IPS-20b (cell line): ENCODE measurements at regions not wholly inside any gene's neighbourhood (a gene's known extent, or its start where the extent isn't known, plus 50 kb on each side); places are given as distances from the start of the nearest gene placed in this dataset.

ENCODE experiments used
- H3K27ac ChIP-seq: one replicate; pipeline ENCODE4 v1.5.1; 2013; ENCODE audit warnings: low read length
- H3K27me3 ChIP-seq: 2 replicates; pipeline ENCODE4 v1.6.1; 2013; ENCODE audit warnings: mild to moderate bottlenecking, low read length, inconsistent platforms; ENCODE audit not compliant: insufficient read depth
- H3K36me3 ChIP-seq: 2 replicates; pipeline ENCODE4 v1.6.1; 2013; ENCODE audit warnings: low read depth, mild to moderate bottlenecking, inconsistent platforms, low read length, moderate library complexity; ENCODE audit not compliant: insufficient read depth
- H3K4me1 ChIP-seq: 2 replicates; pipeline ENCODE4 v1.6.1; 2013; ENCODE audit warnings: mild to moderate bottlenecking, control low read depth, inconsistent platforms, low read length, moderate library complexity; ENCODE audit not compliant: insufficient read depth
- H3K4me3 ChIP-seq: 2 replicates; pipeline ENCODE4 v1.5.1; 2013; ENCODE audit warnings: mild to moderate bottlenecking, low read length, inconsistent platforms
- H3K9ac ChIP-seq: 2 replicates; pipeline ENCODE4 v1.6.1; 2013; ENCODE audit warnings: low read depth, mild to moderate bottlenecking, inconsistent platforms, low read length, moderate library complexity
- H3K9me3 ChIP-seq: 2 replicates; pipeline ENCODE4 v1.6.1; 2013; ENCODE audit warnings: mild to moderate bottlenecking, low read depth, low read length, inconsistent platforms; ENCODE audit not compliant: insufficient read depth

DNA sequence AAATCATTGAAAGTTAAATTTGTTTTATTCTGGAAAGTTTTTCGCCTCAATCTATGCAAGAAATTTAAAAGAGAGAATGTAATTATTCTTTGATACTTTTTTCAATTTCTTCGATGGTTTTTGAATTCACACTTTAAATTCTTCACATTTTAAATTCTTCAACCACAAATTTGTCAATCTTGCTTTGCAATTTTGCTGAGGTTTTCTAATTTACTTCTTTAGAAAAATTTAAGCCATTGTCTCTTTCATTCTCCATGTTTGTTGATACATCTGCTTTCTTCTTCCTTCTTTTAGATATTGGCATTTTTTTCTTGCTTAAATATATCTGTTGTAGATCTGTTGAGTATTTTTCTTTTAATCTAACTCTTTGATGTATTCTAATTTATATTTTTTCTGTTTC, 301.9 kb upstream of the DSEL start:
- Histone ChIP-seq H3K9ac (no peak overlapping the region), H3K36me3 (no peaks in the 10 kb centered on the region), H3K27ac (no peak overlapping the region), H3K9me3 (no peaks in the 10 kb centered on the region), H3K27me3 (no peaks in the 10 kb centered on the region), H3K4me3 (no peak overlapping the region), H3K4me1 (no peaks in the 10 kb centered on the region)

DNA sequence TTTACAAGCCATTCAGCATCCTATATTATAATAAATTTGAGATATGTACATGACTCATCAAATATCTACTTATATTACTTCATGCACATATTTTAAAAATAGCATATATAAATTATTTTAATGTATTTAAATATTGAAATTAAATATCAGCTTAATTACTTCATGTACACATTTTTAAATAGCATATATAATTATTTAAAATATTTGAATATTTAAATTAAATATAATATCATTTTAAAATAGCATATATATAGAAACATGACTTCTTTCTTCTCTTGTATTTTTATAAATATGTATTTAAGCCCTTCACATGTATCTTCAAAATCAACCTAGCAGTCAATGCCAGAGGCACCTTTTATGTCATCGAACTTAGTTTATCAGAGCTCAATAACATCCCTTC, 298.8 kb upstream of the DSEL start:
- H3K36me3 ChIP-seq = no peaks in the 10 kb centered on the region
- no peaks in the 10 kb centered on the region for H3K9me3 ChIP-seq
- no peaks in the 10 kb centered on the region for H3K4me1 ChIP-seq
- H3K9ac ChIP-seq = no peak overlapping the region
- no peak overlapping the region for H3K27ac ChIP-seq
- H3K27me3 ChIP-seq = no peaks in the 10 kb centered on the region
- no peak overlapping the region for H3K4me3 ChIP-seq

DNA sequence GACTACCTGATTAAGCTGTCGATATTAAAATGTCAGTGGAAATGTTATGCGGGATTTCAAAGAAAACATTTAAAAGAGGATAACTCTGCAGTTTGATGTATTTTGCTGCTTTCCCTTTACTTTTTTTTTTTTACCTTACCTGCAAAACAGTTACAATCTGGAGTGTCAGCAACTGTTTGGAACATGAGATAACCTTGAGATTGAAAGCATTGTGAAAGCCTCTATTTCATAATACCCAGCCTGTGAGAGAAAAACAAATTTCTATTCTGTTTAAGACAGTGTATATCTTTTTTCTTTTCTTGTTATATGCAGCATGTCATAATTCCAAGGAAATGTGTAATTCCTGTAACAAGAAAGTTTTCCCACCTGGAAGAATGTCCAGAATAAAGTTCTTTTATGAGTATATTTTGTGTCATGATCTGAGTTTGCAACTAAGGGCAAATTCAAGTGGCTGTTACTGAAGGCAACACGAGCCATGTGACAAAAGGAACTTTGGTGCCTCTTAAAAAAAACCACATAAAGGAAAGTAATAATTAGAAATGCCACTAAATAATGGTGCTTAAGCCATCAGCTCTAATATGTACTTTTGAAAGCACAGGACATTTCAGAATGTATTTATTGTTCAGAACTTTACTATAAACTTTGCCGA, 297.0 kb upstream of the DSEL start:
- Histone ChIP-seq H3K27me3 (no peaks in the 10 kb centered on the region), H3K27ac (no peak overlapping the region), H3K36me3 (no peaks in the 10 kb centered on the region), H3K4me3 (no peak overlapping the region), H3K4me1 (no peaks in the 10 kb centered on the region), H3K9ac (no peak overlapping the region), H3K9me3 (no peaks in the 10 kb centered on the region)

DNA sequence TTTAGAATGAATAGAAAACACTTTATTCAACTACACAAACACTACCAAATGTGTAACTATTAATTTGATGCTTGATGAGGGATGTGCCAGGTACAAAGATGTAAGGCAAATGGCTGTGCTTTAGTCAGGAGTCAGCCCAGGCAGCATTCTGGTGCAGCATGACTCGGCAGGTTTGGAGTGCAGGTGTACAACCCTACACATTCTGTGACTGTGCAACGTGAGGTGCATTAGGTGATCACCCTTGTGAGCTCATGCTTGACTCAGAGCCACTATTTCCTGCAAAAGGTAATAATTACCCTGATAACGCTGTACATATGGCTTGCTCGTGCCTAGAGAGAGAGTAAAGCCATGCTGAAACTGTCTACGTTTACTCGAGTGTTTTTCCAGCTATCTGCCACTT, 288.7 kb upstream of the DSEL start:
- Histone ChIP-seq H3K36me3 (no peaks in the 10 kb centered on the region), H3K4me1 (no peaks in the 10 kb centered on the region), H3K9ac (no peak overlapping the region), H3K27me3 (no peaks in the 10 kb centered on the region), H3K9me3 (peaks cover 16% of the 10 kb centered on the region; the same call in 1 of the 2 replicates), H3K27ac (no peak overlapping the region), H3K4me3 (no peak overlapping the region)

DNA sequence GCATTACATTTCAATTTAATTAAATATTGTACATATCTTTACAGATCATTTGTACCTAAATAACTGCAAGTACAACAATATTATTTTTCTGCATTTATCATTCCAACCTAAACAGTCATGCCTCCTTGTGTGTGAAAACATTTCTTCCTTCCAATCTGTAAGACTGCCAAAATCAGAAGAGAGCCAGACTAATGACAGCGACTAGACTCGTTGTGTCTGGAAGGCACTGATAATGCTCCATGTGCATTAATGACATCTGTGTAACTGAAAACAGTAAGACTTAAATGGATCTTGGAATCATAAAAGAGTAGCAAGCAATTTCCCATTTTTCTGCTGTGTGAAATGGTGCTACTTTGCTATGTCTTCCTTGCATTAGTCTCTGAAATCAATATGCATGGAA, 278.0 kb upstream of the DSEL start:
- no peak overlapping the region for H3K9ac ChIP-seq
- no peaks in the 10 kb centered on the region for H3K36me3 ChIP-seq
- no peak overlapping the region for H3K27ac ChIP-seq
- H3K27me3 ChIP-seq = no peaks in the 10 kb centered on the region
- H3K9me3 ChIP-seq = no peaks in the 10 kb centered on the region
- H3K4me1 ChIP-seq = no peaks in the 10 kb centered on the region
- no peak overlapping the region for H3K4me3 ChIP-seq

DNA sequence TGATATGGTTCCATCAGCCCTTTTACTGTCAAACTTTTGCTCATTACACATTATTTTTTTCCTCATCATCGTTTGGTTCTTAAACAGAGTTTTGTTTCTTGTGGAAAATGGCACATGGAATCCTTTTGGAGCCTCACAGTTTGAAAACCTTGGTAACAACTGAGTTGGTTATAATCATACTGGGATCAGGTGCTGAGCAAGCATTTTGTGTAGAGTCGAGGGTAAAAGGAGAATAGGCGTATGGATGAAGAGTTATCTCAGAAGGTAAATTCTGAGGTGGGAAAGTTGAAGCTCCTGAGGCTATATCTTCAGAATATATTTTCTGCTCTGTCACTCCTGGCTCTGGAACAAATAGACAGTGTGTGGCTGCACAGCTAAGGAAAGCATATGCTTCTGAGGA, 274.0 kb upstream of the DSEL start:
- H3K4me3 ChIP-seq = no peak overlapping the region
- H3K4me1 ChIP-seq = no peaks in the 10 kb centered on the region
- H3K36me3 ChIP-seq = no peaks in the 10 kb centered on the region
- no peaks in the 10 kb centered on the region for H3K9me3 ChIP-seq
- no peaks in the 10 kb centered on the region for H3K27me3 ChIP-seq
- no peak overlapping the region for H3K9ac ChIP-seq
- H3K27ac ChIP-seq = no peak overlapping the region

DNA sequence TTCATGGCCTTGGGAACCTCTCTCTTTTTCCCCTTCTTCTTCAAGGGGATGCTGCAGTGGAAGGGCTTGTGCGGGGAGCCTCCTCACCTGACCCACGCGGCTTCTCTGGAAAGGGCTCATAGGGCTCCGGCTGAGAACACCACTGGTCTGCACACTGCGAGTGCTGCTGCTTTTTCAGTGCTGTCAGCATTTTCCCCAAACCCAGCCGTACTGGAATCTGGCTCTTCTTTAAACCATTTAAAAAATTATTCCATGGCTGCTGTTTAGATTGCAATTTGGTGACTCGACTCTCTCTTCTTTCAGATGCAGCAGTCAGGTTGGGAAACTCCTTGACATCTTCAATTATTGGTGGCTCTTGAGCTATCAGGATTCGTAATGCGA, 272.6 kb upstream of the DSEL start:
- no peaks in the 10 kb centered on the region for H3K36me3 ChIP-seq
- H3K27ac ChIP-seq = no peak overlapping the region
- no peaks in the 10 kb centered on the region for H3K27me3 ChIP-seq
- no peak overlapping the region for H3K4me3 ChIP-seq
- H3K4me1 ChIP-seq = no peaks in the 10 kb centered on the region
- H3K9me3 ChIP-seq = no peaks in the 10 kb centered on the region
- no peak overlapping the region for H3K9ac ChIP-seq

DNA sequence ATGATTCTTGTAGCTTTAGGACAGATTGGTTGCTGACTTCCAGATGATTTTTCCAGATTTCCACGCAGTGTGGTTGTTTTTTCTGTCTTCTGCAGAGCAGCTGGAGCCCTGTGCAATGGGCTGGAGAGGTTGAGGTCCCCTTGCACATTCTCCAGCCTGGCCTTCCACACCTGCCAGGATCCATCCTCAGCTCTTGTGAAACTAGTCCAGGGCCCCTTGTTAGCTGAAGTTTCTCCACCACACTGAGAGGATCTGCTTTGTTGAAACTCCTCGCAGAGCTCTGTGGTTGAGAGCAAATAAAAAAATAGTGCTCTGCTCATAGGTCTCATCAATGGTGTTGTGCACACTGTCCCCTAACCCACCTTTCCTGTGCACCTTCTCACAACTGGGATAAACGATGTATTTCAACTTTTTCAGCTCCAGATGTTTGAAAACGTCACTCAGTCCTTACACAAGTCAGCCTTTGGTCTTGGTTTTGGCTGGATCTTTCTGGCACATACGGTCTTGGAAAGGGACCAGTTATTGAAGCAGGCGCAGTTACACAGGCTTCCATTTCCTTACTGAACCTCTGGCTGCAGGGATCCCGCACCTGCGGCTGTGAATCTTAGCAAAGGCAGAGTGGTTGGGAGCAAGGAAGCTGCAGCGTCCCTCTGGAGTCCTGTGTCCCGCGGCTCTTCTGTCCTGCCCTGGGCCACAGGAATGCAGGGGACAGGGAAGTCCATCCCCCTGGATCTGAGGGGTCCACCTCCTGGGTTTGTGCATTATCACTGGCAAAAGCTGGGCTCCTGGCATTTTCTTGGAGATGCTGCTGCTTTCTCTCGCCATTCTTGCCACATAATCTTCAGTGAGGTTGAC, 272.0 kb upstream of the DSEL start:
- Histone ChIP-seq H3K4me1 (no peaks in the 10 kb centered on the region), H3K4me3 (no peak overlapping the region), H3K9me3 (no peaks in the 10 kb centered on the region), H3K27me3 (no peaks in the 10 kb centered on the region), H3K36me3 (no peaks in the 10 kb centered on the region), H3K27ac (no peak overlapping the region), H3K9ac (no peak overlapping the region)

DNA sequence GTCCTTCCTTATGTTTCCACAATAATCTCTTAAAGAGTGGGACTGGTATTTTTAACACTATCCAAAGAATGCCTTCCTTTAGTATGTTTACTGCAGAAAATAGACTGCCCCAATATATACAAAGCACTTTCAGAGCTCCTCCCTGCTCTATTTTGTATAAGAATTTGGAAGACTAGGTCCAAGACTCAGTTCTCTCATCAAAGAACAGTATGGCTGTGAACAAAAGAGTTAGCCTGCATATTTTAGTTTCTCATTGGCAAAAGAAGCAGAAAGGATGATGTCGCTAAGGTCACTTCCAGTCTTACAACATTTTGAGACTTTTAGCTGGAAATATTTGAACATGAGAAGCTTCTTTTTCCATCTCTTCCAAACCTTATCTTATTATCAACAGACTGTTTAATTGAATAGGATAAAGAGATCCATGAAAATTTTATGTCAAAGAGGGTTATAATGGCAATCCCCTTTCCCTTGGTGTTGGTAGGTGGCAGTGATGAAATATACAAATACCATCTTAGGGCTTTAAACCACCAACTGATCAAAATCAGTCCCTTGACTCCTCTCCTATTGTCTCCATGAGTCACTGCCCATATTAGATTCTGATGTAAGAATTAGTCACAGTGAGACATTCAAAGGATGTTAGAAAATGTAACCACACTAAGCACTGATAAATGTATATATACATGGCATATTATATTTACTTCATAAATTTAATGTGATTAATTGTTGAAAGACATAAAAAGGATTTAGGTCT, 266.9 kb upstream of the DSEL start:
- Histone ChIP-seq H3K27ac (no peak overlapping the region), H3K4me3 (no peak overlapping the region), H3K9ac (no peak overlapping the region), H3K27me3 (no peaks in the 10 kb centered on the region), H3K36me3 (no peaks in the 10 kb centered on the region), H3K9me3 (no peaks in the 10 kb centered on the region), H3K4me1 (peaks cover 4% of the 10 kb centered on the region; the same call in 1 of the 2 replicates)

DNA sequence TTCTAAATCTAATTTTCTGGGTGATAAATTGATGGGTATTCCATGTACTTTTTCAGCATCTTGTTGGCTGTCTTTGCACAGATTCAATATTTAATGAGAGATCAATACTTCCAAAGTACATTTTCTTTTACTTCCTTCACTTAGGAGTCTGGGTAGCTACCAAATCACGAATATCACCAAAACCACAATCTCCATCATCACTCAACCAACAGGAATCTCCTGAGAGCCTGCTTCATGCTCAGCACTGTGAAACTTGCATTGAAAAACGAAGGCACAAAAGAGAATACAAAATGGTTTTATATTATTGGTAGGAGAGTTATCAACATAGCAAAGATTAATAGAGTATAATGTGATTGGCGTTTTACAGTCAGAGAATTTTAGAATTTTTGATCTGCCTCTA, 261.5 kb upstream of the DSEL start:
- Histone ChIP-seq H3K9ac (no peak overlapping the region), H3K36me3 (no peaks in the 10 kb centered on the region), H3K9me3 (no peaks in the 10 kb centered on the region), H3K27me3 (no peaks in the 10 kb centered on the region), H3K4me1 (no peaks in the 10 kb centered on the region), H3K4me3 (no peak overlapping the region), H3K27ac (no peak overlapping the region)

DNA sequence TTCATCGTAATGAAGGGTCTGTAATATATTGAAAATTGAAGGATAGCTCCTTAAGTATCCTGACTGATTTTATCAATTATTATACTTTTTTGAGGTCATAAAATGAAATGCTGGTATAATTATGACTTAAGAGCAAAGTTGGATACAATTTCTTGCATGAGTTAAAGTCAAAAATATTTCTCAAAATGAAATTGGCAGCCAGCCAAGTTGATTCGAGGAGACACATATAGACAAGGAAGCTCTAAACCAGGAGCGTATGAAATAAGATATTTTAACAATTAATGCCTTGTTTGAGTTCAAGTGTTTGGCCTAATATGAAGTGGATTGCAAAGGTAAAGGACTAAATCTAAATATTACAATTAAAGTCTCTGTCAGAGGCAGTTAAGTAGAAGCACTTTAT, 260.4 kb upstream of the DSEL start:
- Histone ChIP-seq H3K9ac (no peak overlapping the region), H3K27me3 (no peaks in the 10 kb centered on the region), H3K4me3 (no peak overlapping the region), H3K4me1 (no peaks in the 10 kb centered on the region), H3K36me3 (no peaks in the 10 kb centered on the region), H3K27ac (no peak overlapping the region), H3K9me3 (no peaks in the 10 kb centered on the region)

DNA sequence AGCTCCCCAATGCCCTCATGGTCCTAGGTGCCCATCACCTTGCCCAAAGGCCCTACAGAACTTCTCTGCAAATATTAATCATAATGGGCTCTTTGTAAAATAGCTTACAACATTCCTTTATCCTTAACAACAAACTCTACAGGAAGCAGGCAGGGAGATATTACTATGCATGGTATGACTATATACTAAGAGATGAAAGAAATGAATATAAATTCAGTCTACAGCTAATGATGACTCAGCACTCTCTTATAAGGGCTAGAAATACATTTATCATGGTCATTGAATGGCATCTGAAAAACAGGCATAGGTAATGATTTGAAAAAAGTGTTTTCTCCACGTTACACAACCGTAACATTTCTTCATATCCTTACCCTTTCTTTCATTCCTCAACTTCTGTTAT, 254.8 kb upstream of the DSEL start:
- Histone ChIP-seq H3K27me3 (no peaks in the 10 kb centered on the region), H3K27ac (no peak overlapping the region), H3K4me1 (no peaks in the 10 kb centered on the region), H3K9ac (no peak overlapping the region), H3K36me3 (no peaks in the 10 kb centered on the region), H3K9me3 (no peaks in the 10 kb centered on the region), H3K4me3 (no peak overlapping the region)
